AG09309 (cell line): ENCODE measurements at regions not wholly inside any gene's neighbourhood (a gene's known extent, or its start where the extent isn't known, plus 50 kb on each side); places are given as distances from the start of the nearest gene placed in this dataset.
"Not testable (repeated sequence)": the region's sequence is repeated elsewhere in the genome, so short reads cannot be mapped to it uniquely, and the experiment has no call there.

Experiments
- DNase-seq: peaks from one replicate; pipeline ENCODE4 v3.0.0-alpha.2; 2010; ENCODE audit warnings: low read depth
- H3K4me3 ChIP-seq: 2 replicates; pipeline ENCODE4 v1.5.1; 2011; ENCODE audit warnings: mild to moderate bottlenecking, low read depth, low read length, moderate library complexity; ENCODE audit not compliant: control insufficient read depth
- CTCF ChIP-seq: IDR thresholded peaks from 2 replicates; pipeline ENCODE4 v1.5.1; 2011; ENCODE audit warnings: mild to moderate bottlenecking, low read depth, low read length, inconsistent platforms; ENCODE audit not compliant: insufficient read depth, control insufficient read depth; ENCODE audit errors: missing control alignments

GRCh38 chr11:37984991-37985390 is 1387.0 kb upstream of the RAG2 start:
- no peak for TF ChIP-seq CTCF
- no peak overlapping the region for H3K4me3 ChIP-seq
- DNase-seq: no peak

- no peak for TF ChIP-seq CTCF
- H3K4me3 ChIP-seq: no peak overlapping the region
- DNase-seq: no peak
These were observed 1380.6 kb upstream of the RAG2 start for GRCh38 chr11:37978647-37979046.

GRCh38 chr11:37973941-37974340 is 1375.9 kb upstream of the RAG2 start:
- no peak for DNase-seq
- no peak overlapping the region for H3K4me3 ChIP-seq
- no peak for TF ChIP-seq CTCF

GRCh38 chr11:37972691-37973090 is 1374.7 kb upstream of the RAG2 start:
- TF ChIP-seq CTCF: no peak
- DNase-seq: no peak
- H3K4me3 ChIP-seq: no peak overlapping the region

GRCh38 chr11:37969336-37969735 is 1371.3 kb upstream of the RAG2 start:
- not testable (repeated sequence) for H3K4me3 ChIP-seq, DNase-seq

GRCh38 chr11:37968148-37968547 is 1370.1 kb upstream of the RAG2 start:
- no peak overlapping the region for H3K4me3 ChIP-seq
- DNase-seq: no peak
- no peak for TF ChIP-seq CTCF

GRCh38 chr11:37967635-37968034 is 1369.6 kb upstream of the RAG2 start:
- no peak overlapping the region for H3K4me3 ChIP-seq
- TF ChIP-seq CTCF: no peak
- DNase-seq: no peak
